Chondrocyte (in vitro differentiated cells): ENCODE measurements at regions not wholly inside any gene's neighbourhood (a gene's known extent, or its start where the extent isn't known, plus 50 kb on each side); places are given as distances from the start of the nearest gene placed in this dataset.

Source experiments
- DNase-seq: peaks from one replicate; pipeline ENCODE4 v3.0.0; 2021; ENCODE audit warnings: mixed read lengths, low spot score
- H3K27ac Mint-ChIP-seq: one replicate; pipeline ENCODE4 v1.8.0; 2021; ENCODE audit warnings: mild to moderate bottlenecking, moderate library complexity, mixed read lengths; ENCODE audit not compliant: unreplicated experiment
- H3K27me3 Mint-ChIP-seq: 2 replicates; pipeline ENCODE4 v1.8.0; 2021; ENCODE audit warnings: low read depth, mixed read lengths
- H3K36me3 Mint-ChIP-seq: 2 replicates; pipeline ENCODE4 v1.8.0; 2021; ENCODE audit warnings: low read depth, mixed read lengths
- H3K4me1 Mint-ChIP-seq: 2 replicates; pipeline ENCODE4 v1.8.0; 2021; ENCODE audit warnings: low read depth, mild to moderate bottlenecking, mixed read lengths
- H3K4me3 Mint-ChIP-seq: one replicate; pipeline ENCODE4 v1.8.0; 2021; ENCODE audit warnings: mild to moderate bottlenecking, moderate library complexity, mixed read lengths; ENCODE audit not compliant: unreplicated experiment
- H3K9me3 Mint-ChIP-seq: 2 replicates; pipeline ENCODE4 v1.8.0; 2021; ENCODE audit warnings: low read depth, mixed read lengths
- TF ChIP-seq, protein P1 (sequence below): fragments of 200-600 bp; sonication (generic); IDR thresholded peaks from 2 replicates; pipeline ENCODE4 v1.5.0; 2021; ENCODE audit warnings: antibody characterized with exemption, mild to moderate bottlenecking, moderate library complexity

DNA sequence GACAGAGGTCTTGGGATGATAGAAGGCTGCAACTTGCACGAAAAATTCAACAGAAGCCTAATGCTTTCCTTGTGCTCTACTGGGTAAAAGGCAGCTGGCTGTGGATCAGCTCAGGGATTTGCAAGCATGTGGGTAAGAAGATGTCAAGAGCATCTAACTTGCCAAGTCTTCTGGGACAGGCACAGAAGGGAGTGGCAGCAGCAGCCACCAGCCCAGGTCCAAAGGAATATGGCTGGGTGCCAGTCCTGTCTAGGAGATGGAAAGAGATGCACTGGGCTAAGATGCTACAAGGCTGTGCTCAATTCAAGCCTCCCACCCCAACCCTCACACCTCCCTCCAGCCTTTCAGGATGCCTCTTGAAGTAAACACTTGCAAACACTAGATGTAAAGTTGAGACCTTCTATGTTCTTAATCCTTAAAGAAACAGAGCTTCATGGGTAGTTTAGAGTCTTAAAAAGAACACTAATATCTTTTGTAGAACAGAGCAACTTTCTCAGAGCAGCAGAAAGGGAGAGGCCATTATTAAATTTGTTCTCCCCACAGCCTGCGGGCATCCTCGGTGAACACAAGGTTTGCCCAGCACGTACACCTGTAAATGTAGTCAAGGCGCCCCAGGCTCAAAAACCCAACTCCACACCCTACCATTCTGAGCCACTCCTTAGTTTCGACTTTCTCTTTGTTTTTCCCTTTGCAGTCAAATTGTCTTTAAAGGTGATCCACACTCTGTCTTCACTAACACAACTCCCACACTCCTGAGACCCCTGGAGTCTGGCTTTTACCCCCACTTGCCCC, 64.6 kb upstream of the BCAR3 start:
- Mint-ChIP-seq H3K27me3 (no peaks in the 10 kb centered on the region), H3K36me3 (peaks cover 7% of the 10 kb centered on the region), H3K4me3 (no peak overlapping the region), H3K9me3 (peaks cover 12% of the 10 kb centered on the region), H3K4me1 (peaks cover under 1% of the 10 kb centered on the region), H3K27ac (no peak overlapping the region)
- TF ChIP-seq, protein P1, sequence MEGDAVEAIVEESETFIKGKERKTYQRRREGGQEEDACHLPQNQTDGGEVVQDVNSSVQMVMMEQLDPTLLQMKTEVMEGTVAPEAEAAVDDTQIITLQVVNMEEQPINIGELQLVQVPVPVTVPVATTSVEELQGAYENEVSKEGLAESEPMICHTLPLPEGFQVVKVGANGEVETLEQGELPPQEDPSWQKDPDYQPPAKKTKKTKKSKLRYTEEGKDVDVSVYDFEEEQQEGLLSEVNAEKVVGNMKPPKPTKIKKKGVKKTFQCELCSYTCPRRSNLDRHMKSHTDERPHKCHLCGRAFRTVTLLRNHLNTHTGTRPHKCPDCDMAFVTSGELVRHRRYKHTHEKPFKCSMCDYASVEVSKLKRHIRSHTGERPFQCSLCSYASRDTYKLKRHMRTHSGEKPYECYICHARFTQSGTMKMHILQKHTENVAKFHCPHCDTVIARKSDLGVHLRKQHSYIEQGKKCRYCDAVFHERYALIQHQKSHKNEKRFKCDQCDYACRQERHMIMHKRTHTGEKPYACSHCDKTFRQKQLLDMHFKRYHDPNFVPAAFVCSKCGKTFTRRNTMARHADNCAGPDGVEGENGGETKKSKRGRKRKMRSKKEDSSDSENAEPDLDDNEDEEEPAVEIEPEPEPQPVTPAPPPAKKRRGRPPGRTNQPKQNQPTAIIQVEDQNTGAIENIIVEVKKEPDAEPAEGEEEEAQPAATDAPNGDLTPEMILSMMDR = no peak
- DNase-seq = no peak

- TF ChIP-seq, protein P1 = no peak
- Mint-ChIP-seq H3K4me3 (no peak overlapping the region), H3K27me3 (no peaks in the 10 kb centered on the region), H3K36me3 (peaks cover 7% of the 10 kb centered on the region), H3K4me1 (peaks cover under 1% of the 10 kb centered on the region), H3K27ac (no peak overlapping the region), H3K9me3 (peaks cover 12% of the 10 kb centered on the region)
- no peak for DNase-seq
Measured at GRCh38 chr1:93744299-93744988, 62.8 kb upstream of the BCAR3 start.

DNA sequence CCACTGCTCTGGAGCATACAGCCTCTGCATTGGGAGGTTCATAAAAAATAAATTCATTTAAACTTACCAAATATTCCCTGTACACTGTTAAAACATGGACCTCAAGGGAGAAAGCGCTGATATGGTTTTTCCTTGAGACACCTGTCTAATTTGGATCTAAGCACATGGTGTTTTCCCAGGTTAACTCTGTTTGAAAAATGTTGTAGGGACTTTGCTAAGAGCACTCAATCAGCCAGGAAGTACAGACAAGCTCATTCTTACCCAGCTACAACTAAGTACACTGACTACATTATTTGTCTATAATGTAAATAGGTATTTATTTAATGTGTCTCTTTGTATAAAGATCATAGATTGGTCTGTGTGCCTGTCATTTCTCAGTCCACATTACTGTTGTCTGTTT, 61.8 kb upstream of the BCAR3 start:
- TF ChIP-seq, protein P1 = no peak
- DNase-seq = no peak
- peaks cover 12% of the 10 kb centered on the region for H3K9me3 Mint-ChIP-seq
- no peak overlapping the region for H3K4me3 Mint-ChIP-seq
- H3K4me1 Mint-ChIP-seq = peaks cover 8% of the 10 kb centered on the region
- no peak overlapping the region for H3K27ac Mint-ChIP-seq
- H3K36me3 Mint-ChIP-seq = peaks cover 7% of the 10 kb centered on the region
- H3K27me3 Mint-ChIP-seq = no peaks in the 10 kb centered on the region

GRCh38 chr1:93740601-93741031, 59.0 kb upstream of the BCAR3 start:
- peaks cover 34% of the 10 kb centered on the region for H3K4me1 Mint-ChIP-seq
- DNase-seq = no peak
- H3K4me3 Mint-ChIP-seq = no peak overlapping the region
- H3K27ac Mint-ChIP-seq = no peak overlapping the region
- peaks cover 3% of the 10 kb centered on the region for H3K36me3 Mint-ChIP-seq
- TF ChIP-seq, protein P1 = no peak
- H3K9me3 Mint-ChIP-seq = peaks cover 7% of the 10 kb centered on the region
- H3K27me3 Mint-ChIP-seq = no peaks in the 10 kb centered on the region

DNA sequence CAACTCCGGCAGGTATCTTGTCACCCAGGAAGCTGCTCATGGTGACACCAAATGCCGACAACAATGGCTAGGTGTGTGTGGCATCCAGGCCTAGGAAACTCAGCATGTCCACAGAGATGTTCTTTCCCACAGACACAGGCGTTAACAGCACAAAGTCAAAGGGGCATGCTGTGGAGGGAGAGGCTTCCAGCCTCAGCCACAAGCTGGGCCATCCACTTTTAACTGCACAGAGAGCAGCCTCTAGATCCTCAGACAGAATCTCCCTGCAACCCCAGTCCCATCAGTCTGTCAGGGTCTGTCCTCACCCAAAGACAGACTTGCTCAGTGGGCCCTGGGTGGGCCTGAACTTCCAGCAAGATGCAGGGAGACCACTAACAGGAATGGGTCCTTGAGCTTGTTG, 58.5 kb upstream of the BCAR3 start:
- H3K36me3 Mint-ChIP-seq = peaks cover 3% of the 10 kb centered on the region
- no peak overlapping the region for H3K4me3 Mint-ChIP-seq
- H3K27ac Mint-ChIP-seq = no peak overlapping the region
- no peaks in the 10 kb centered on the region for H3K27me3 Mint-ChIP-seq
- DNase-seq = no peak
- H3K9me3 Mint-ChIP-seq = peaks cover 7% of the 10 kb centered on the region
- TF ChIP-seq, protein P1 = no peak
- H3K4me1 Mint-ChIP-seq = peaks cover 38% of the 10 kb centered on the region
